CD4-positive, alpha-beta T cell (primary cell): ENCODE measurements at regions not wholly inside any gene's neighbourhood (a gene's known extent, or its start where the extent isn't known, plus 50 kb on each side); places are given as distances from the start of the nearest gene placed in this dataset.

Source experiments
- ATAC-seq: fragments of 200-7000 bp; cut with Tn5 transposase; one replicate; pipeline ENCODE4 v1.10.0; 2022; ENCODE audit warnings: mild to moderate bottlenecking; ENCODE audit not compliant: poor library complexity
- CTCF ChIA-PET: fragments of 350-600 bp; sonication (Branson Sonifier 250); formaldehyde crosslinking; loops from one replicate; lab custom pipeline; 2021; ENCODE audit warnings: antibody characterized with exemption, inconsistent platforms; lab: Charles Lee
- POLR2A ChIA-PET: fragments of 350-600 bp; sonication (Branson Sonifier 250); formaldehyde crosslinking; loops from one replicate; lab custom pipeline; 2021; ENCODE audit warnings: antibody characterized with exemption, inconsistent platforms; lab: Charles Lee
- DNase-seq, 14 experiments: peaks; one replicate each; pipeline ENCODE4 v3.0.0-alpha.2; 2013 to 2020; ENCODE audit warnings: mixed read lengths in 2 of 14
- H3K27ac ChIP-seq, 2 donors: one replicate each; pipeline versions ENCODE4 v1.5.1 to v1.7.0; 2013; ENCODE audit warnings: low read length in 2 of 2, low read depth in 1 of 2, mild to moderate bottlenecking in 1 of 2
- H3K27me3 ChIP-seq, 2 experiments: 1 replicate in 1 of 2; 2 replicates in 1 of 2; pipeline versions ENCODE4 v1.6.1 to v1.7.0; 2013; ENCODE audit warnings: low read length in 2 of 2, control low read depth in 1 of 2, mild to moderate bottlenecking in 1 of 2, moderate library complexity in 1 of 2; ENCODE audit not compliant: insufficient read depth in 2 of 2, control insufficient read depth in 1 of 2
- H3K36me3 ChIP-seq: one replicate; pipeline ENCODE4 v1.6.1; 2013; ENCODE audit warnings: low read length, control low read depth; ENCODE audit not compliant: insufficient read depth
- H3K4me1 ChIP-seq: one replicate; pipeline ENCODE4 v1.6.1; 2013; ENCODE audit warnings: low read length, control low read depth; ENCODE audit not compliant: insufficient read depth
- H3K4me3 ChIP-seq: one replicate; pipeline ENCODE4 v1.5.1; 2013; ENCODE audit warnings: mild to moderate bottlenecking, low read length, moderate library complexity
- H3K9me3 ChIP-seq, 2 experiments: 1 replicate in 1 of 2; 2 replicates in 1 of 2; pipeline versions ENCODE4 v1.6.1 to v1.7.0; 2013; ENCODE audit warnings: low read length in 2 of 2, mild to moderate bottlenecking in 2 of 2, control low read depth in 1 of 2, moderate library complexity in 1 of 2; ENCODE audit not compliant: control insufficient read depth in 1 of 2, insufficient read depth in 1 of 2
- H3K27ac Mint-ChIP-seq: one replicate; pipeline ENCODE4 v1.8.0; 2020; ENCODE audit warnings: mixed read lengths
- H3K27me3 Mint-ChIP-seq: one replicate; pipeline ENCODE4 v1.8.0; 2021; ENCODE audit warnings: mixed read lengths
- H3K36me3 Mint-ChIP-seq: one replicate; pipeline ENCODE4 v1.8.0; 2021; ENCODE audit warnings: low read depth, mixed read lengths
- H3K4me1 Mint-ChIP-seq: one replicate; pipeline ENCODE4 v1.8.0; 2021; ENCODE audit warnings: low read depth, mixed read lengths
- H3K4me3 Mint-ChIP-seq: one replicate; pipeline ENCODE4 v1.8.0; 2020; ENCODE audit warnings: mild to moderate bottlenecking, mixed read lengths
- H3K9me3 Mint-ChIP-seq: one replicate; pipeline ENCODE4 v1.8.0; 2020; ENCODE audit warnings: mixed read lengths
- intact Hi-C, 2 experiments: fragments of 100-400 bp; cut with DNase I in 1 of 2; cut with micrococcal nuclease in 1 of 2; formaldehyde crosslinking; loops; one replicate each; pipeline versions ENCODE4 v1.15.1 to v1.9.0; 2023 to 2025; cut with DNase I, micrococcal nuclease
- TF ChIP-seq, protein P1 (sequence below): fragments of 200-600 bp; IDR thresholded peaks from one replicate; pipeline ENCODE4 v1.8.0; 2022; ENCODE audit warnings: antibody characterized with exemption, mild to moderate bottlenecking

DNA sequence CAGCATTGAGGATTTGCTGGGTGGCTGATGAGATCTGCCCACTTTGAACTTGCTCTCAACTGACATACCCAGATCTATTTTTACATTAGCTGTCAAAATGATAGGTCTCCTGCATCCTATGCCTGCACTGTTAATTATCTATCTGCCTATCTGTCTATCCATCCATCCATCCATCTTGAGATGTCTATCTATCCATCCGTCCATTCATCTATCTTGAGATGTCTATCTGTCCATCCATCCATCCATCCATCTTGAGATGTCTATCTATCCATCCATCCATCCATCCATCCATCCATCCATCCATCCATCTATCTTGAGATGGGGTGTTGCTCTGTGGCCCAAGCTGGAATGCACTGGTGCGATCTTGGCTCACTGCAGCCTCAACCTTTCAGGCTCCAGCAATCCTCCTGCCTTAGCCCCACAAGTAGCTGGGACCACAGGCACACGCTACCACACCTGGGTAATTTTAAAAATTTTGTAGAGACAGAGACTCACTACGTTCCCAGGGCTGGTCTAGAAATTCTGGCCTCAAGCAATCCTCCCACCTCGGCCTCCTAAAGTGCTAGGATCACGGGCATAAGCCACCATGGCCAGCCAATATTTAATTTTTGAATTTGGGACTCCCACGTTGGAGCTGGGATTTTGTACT, 159.4 kb upstream of the NSMCE3 start:
- DNase-seq (no peak), ATAC-seq (no peak)
- ChIA-PET CTCF (no interaction called here), POLR2A (no interaction called here)
- H3K9me3 ChIP-seq = peaks cover 0 to 11% of the 10 kb centered on the region in 2 experiments
- H3K36me3 ChIP-seq = no peaks in the 10 kb centered on the region
- no peak overlapping the region for H3K4me3 ChIP-seq
- H3K27ac ChIP-seq = no peak overlapping the region
- TF ChIP-seq, protein P1, sequence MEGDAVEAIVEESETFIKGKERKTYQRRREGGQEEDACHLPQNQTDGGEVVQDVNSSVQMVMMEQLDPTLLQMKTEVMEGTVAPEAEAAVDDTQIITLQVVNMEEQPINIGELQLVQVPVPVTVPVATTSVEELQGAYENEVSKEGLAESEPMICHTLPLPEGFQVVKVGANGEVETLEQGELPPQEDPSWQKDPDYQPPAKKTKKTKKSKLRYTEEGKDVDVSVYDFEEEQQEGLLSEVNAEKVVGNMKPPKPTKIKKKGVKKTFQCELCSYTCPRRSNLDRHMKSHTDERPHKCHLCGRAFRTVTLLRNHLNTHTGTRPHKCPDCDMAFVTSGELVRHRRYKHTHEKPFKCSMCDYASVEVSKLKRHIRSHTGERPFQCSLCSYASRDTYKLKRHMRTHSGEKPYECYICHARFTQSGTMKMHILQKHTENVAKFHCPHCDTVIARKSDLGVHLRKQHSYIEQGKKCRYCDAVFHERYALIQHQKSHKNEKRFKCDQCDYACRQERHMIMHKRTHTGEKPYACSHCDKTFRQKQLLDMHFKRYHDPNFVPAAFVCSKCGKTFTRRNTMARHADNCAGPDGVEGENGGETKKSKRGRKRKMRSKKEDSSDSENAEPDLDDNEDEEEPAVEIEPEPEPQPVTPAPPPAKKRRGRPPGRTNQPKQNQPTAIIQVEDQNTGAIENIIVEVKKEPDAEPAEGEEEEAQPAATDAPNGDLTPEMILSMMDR = no peak
- no peaks in the 10 kb centered on the region for H3K4me1 Mint-ChIP-seq
- peaks cover 22% of the 10 kb centered on the region for H3K27me3 Mint-ChIP-seq
- H3K36me3 Mint-ChIP-seq = no peaks in the 10 kb centered on the region
- intact Hi-C loops = no loop called here
- H3K9me3 Mint-ChIP-seq = no peaks in the 10 kb centered on the region
- H3K4me3 Mint-ChIP-seq = no peak overlapping the region
- H3K27ac Mint-ChIP-seq = no peak overlapping the region
- no peaks in the 10 kb centered on the region for H3K4me1 ChIP-seq
- no peaks in the 10 kb centered on the region for H3K27me3 ChIP-seq

DNA sequence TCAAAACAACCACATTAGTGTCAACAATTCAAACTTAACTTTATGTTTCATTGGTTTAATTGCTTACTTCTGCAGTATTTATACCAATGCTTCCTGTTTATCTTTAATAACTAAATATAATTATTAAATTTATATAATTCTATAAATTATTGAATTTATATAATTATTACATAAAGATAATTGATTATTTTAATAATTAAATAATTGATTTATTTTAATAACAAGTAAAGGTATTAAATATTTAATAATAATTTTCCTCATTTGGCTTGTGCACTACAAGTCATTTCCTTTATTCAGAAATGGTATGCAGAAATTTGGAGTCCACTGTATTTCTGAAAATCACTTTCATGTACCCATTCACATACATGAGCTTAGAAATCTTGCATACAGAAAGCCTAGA, 156.2 kb upstream of the NSMCE3 start:
- Mint-ChIP-seq H3K36me3 (no peaks in the 10 kb centered on the region), H3K27ac (no peak overlapping the region), H3K27me3 (peaks cover 5% of the 10 kb centered on the region), H3K4me1 (no peaks in the 10 kb centered on the region), H3K9me3 (no peaks in the 10 kb centered on the region), H3K4me3 (no peak overlapping the region)
- Histone ChIP-seq H3K4me1 (no peaks in the 10 kb centered on the region), H3K27ac (no peak overlapping the region), H3K9me3 (peaks cover 0 to 3% of the 10 kb centered on the region in 2 experiments), H3K36me3 (no peaks in the 10 kb centered on the region), H3K27me3 (no peaks in the 10 kb centered on the region), H3K4me3 (no peak overlapping the region)
- no peak for DNase-seq
- CTCF ChIA-PET = no interaction called here
- POLR2A ChIA-PET = no interaction called here
- intact Hi-C loops = no loop called here
- ATAC-seq = no peak
- TF ChIP-seq, protein P1 = no peak

DNA sequence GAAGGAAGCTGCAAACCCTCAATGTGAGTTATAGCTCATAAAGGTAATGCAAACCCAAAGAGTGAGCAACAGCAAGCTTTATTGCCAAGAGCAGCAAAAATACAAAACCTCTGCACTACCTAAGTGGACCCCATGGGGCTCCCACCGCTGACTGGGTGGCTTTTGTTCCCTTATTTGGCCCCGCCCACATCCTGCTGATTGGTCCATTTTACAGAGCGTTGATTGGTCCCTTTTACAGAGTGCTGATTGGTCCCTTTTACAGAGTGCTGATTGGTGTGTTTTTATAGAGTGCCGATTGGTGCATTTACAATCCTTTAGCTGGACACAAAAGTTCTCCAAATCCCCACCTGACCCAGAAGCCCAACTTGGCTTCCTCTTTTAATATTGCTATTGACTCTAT, 154.5 kb upstream of the NSMCE3 start:
- H3K27ac Mint-ChIP-seq = no peak overlapping the region
- no peaks in the 10 kb centered on the region for H3K4me1 Mint-ChIP-seq
- no peaks in the 10 kb centered on the region for H3K36me3 Mint-ChIP-seq
- no peaks in the 10 kb centered on the region for H3K9me3 Mint-ChIP-seq
- intact Hi-C loops = no loop called here
- H3K4me3 ChIP-seq = no peak overlapping the region
- H3K4me1 ChIP-seq = no peaks in the 10 kb centered on the region
- no peak overlapping the region for H3K4me3 Mint-ChIP-seq
- ChIA-PET POLR2A (no interaction called here), CTCF (no interaction called here)
- H3K27me3 ChIP-seq = no peaks in the 10 kb centered on the region
- H3K36me3 ChIP-seq = no peaks in the 10 kb centered on the region
- H3K27ac ChIP-seq = no peak overlapping the region
- no peak for ATAC-seq
- DNase-seq = no peak
- H3K9me3 ChIP-seq = peaks cover 0 to 3% of the 10 kb centered on the region in 2 experiments
- peaks cover 4% of the 10 kb centered on the region for H3K27me3 Mint-ChIP-seq
- TF ChIP-seq, protein P1 = no peak
